ENCODE measurements at regions not wholly inside any gene's neighbourhood (a gene's known extent, or its start where the extent isn't known, plus 50 kb on each side); places are given as distances from the start of the nearest gene placed in this dataset.

GRCh38 chr6:165906736-165907135, 243.7 kb upstream of the PDE10A start:
- DNase-seq = no peak

- no peak for DNase-seq
Measured at GRCh38 chr6:165905744-165906143, 242.7 kb upstream of the PDE10A start.

GRCh38 chr6:165900970-165901369, 237.9 kb upstream of the PDE10A start:
- no peak for DNase-seq

- no peak for DNase-seq
Measured at GRCh38 chr6:165899611-165900010, 236.6 kb upstream of the PDE10A start.

GRCh38 chr6:165895421-165896165, 232.6 kb upstream of the PDE10A start:
- no peak for DNase-seq

- no peak for DNase-seq
Measured at GRCh38 chr6:165894171-165894825, 231.3 kb upstream of the PDE10A start.

GRCh38 chr6:165893431-165893830, 230.4 kb upstream of the PDE10A start:
- DNase-seq = no peak

- DNase-seq = no peak
Measured at GRCh38 chr6:165891320-165891719, 228.3 kb upstream of the PDE10A start.

GRCh38 chr6:165890404-165890735, 227.3 kb upstream of the PDE10A start:
- no peak for DNase-seq

- no peak for DNase-seq
Measured at GRCh38 chr6:165889636-165890403, 226.8 kb upstream of the PDE10A start.

GRCh38 chr6:165886169-165886568, 223.1 kb upstream of the PDE10A start:
- DNase-seq = no peak

GRCh38 chr6:165884813-165885765, 222.0 kb upstream of the PDE10A start:
- peak; percentile 74 for DNase-seq

- DNase-seq = no peak
Measured at GRCh38 chr6:165883851-165884640, 221.0 kb upstream of the PDE10A start.

- DNase-seq = no peak
Measured at GRCh38 chr6:165881806-165882205, 218.8 kb upstream of the PDE10A start.

GRCh38 chr6:165880686-165881085, 217.6 kb upstream of the PDE10A start:
- no peak for DNase-seq

- no peak for DNase-seq
Measured at GRCh38 chr6:165877773-165878172, 214.7 kb upstream of the PDE10A start.

GRCh38 chr6:165877192-165877591, 214.2 kb upstream of the PDE10A start:
- DNase-seq = no peak

GRCh38 chr6:165876588-165876987, 213.5 kb upstream of the PDE10A start:
- DNase-seq = no peak

- DNase-seq = no peak
Measured at GRCh38 chr6:165875946-165876345, 212.9 kb upstream of the PDE10A start.

GRCh38 chr6:165873976-165874375, 210.9 kb upstream of the PDE10A start:
- no peak for DNase-seq

- no peak for DNase-seq
Measured at GRCh38 chr6:165872811-165873210, 209.8 kb upstream of the PDE10A start.

GRCh38 chr6:165872311-165872710, 209.3 kb upstream of the PDE10A start:
- DNase-seq = no peak

Data from stimulated activated CD4-positive, alpha-beta T cell treated with anti-CD3 and anti-CD28 coated beads, Interleukin-4, amount 100 ng/mL, for 1 hour (primary cell).